BLaER1 treated with 17β-estradiol and CSF1 and Interleukin-3, amounts not matched to agents 10 nM and 100 nM (cell line): ENCODE measurements at regions not wholly inside any gene's neighbourhood (a gene's known extent, or its start where the extent isn't known, plus 50 kb on each side); places are given as distances from the start of the nearest gene placed in this dataset.
"Not testable (repeated sequence)": the region's sequence is repeated elsewhere in the genome, so short reads cannot be mapped to it uniquely, and the experiment has no call there.

Source experiments
- H3K27ac ChIP-seq, 11 experiments: shearing (Covaris generic); formaldehyde crosslinking; 2 replicates each; pipeline ENCODE4 v1.8.1; 2022
- H3K27me3 ChIP-seq, 11 experiments: shearing (Covaris generic); formaldehyde crosslinking; 2 replicates each; pipeline ENCODE4 v1.8.1; 2022
- H3K36me3 ChIP-seq, 11 experiments: shearing (Covaris generic); formaldehyde crosslinking; 2 replicates each; pipeline ENCODE4 v1.8.1; 2022
- H3K4me1 ChIP-seq, 10 experiments: shearing (Covaris generic); formaldehyde crosslinking; 2 replicates each; pipeline ENCODE4 v1.8.1; 2022
- H3K4me2 ChIP-seq, 11 experiments: shearing (Covaris generic); formaldehyde crosslinking; 2 replicates each; pipeline ENCODE4 v1.8.1; 2022
- H3K4me3 ChIP-seq, 10 experiments: shearing (Covaris generic); formaldehyde crosslinking; 2 replicates each; pipeline ENCODE4 v1.8.1; 2022
- H3K9ac ChIP-seq, 11 experiments: shearing (Covaris generic); formaldehyde crosslinking; 2 replicates each; pipeline ENCODE4 v1.8.1; 2022
- H3K9me3 ChIP-seq, 11 experiments: shearing (Covaris generic); formaldehyde crosslinking; replicated peaks in 1 of 11; 2 replicates each; pipeline ENCODE4 v1.8.1; 2022
- H4K20me1 ChIP-seq, 11 experiments: shearing (Covaris generic); formaldehyde crosslinking; 2 replicates each; pipeline ENCODE4 v1.8.1; 2022
- Cebpa-rat ChIP-seq, 11 experiments: shearing (Covaris generic); IDR thresholded peaks; 2 replicates each; pipeline ENCODE4 v1.8.1; 2022

DNA sequence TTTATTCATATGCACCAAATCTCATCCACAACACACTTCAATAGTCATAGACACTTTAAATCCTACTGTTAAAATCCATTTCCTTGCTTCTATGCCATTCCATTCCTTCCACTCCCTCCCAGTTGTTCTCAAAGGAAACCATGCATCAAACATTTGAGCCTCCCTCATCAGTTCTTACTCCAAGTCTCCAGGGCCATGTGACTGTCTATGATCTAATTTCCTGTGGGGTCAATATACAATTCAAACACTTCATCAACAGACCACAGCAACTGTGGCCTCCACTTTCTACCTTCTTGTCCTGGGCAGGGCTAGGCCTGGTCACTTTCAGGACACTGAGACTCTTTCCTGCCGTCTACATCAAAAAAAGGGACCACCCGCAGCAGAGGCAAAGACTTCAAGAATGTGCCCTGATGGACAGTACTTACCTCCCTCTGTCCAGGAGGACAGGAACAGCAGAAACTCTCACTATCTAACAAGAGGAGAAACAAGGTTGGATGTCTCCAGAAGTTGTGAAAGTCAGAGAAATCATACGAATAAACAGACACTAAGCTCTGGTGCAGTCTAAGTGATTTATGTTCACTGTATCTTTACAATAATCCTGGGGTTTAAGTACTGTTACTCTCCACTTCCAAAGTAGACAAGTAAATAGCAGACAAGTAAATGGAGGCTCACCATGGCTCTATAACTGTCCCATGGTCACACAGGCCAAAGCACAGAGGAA, 160.2 kb downstream of the QRSL1 start:
- no peak overlapping the region for H3K27ac ChIP-seq
- H3K9ac ChIP-seq, result no peak overlapping the region
- H4K20me1 ChIP-seq, result no peaks in the 10 kb centered on the region
- no peak for TF ChIP-seq Cebpa-rat (IDR thresholded peaks at IDR 0.05)
- H3K9me3 ChIP-seq, result peaks cover 0 to 5% (median 0%) of the 10 kb centered on the region in 11 experiments; a peak in 2 of 22 replicates
- H3K27me3 ChIP-seq, result 0 out of 22 replicates have a peak, but pooled peaks cover 0 to 3% (median 0%) of the 10 kb centered on the region in 11 experiments
- no peaks in the 10 kb centered on the region for H3K36me3 ChIP-seq
- peaks cover 0 to 27% (median 14%) of the 10 kb centered on the region in 10 experiments; a peak in 13 of 20 replicates for H3K4me1 ChIP-seq
- H3K4me2 ChIP-seq, result peak overlapping the region in 2 of 11 experiments; percentile 11 to 31; a peak in 1 of 22 replicates
- H3K4me3 ChIP-seq, result no peak overlapping the region

DNA sequence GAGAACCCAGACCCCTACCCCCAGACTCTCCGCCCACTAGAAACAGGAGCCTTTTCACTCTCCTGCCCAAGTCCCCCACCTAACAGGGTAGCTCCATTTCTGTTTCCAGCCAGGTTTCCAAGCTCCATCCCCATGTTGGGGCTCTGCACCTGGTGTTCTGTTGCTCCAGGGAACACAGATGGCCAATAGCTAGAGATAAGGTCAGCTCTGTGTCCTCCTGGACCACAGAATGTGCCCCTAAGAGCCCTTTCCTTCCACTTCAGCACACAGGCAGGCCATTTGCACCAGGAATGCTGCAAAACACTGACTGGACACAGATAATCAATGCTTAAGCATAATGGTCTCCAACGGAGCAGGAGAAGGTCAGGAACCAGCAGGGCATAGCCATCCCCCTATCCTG, 159.4 kb downstream of the QRSL1 start:
- Histone ChIP-seq H3K4me3 (no peak overlapping the region), H3K4me1 (peaks cover 0 to 27% (median 14%) of the 10 kb centered on the region in 10 experiments; a peak in 13 of 20 replicates), H3K4me2 (peak overlapping the region in 2 of 11 experiments; percentile 11 to 31; a peak in 1 of 22 replicates), H3K36me3 (no peaks in the 10 kb centered on the region), H3K9ac (no peak overlapping the region), H3K27me3 (no peaks in the 10 kb centered on the region), H3K27ac (no peak overlapping the region), H3K9me3 (peaks cover 0 to 13% (median 0%) of the 10 kb centered on the region in 11 experiments; a peak in 2 of 22 replicates), H4K20me1 (no peaks in the 10 kb centered on the region)
- no peak for TF ChIP-seq Cebpa-rat (IDR thresholded peaks at IDR 0.05)

DNA sequence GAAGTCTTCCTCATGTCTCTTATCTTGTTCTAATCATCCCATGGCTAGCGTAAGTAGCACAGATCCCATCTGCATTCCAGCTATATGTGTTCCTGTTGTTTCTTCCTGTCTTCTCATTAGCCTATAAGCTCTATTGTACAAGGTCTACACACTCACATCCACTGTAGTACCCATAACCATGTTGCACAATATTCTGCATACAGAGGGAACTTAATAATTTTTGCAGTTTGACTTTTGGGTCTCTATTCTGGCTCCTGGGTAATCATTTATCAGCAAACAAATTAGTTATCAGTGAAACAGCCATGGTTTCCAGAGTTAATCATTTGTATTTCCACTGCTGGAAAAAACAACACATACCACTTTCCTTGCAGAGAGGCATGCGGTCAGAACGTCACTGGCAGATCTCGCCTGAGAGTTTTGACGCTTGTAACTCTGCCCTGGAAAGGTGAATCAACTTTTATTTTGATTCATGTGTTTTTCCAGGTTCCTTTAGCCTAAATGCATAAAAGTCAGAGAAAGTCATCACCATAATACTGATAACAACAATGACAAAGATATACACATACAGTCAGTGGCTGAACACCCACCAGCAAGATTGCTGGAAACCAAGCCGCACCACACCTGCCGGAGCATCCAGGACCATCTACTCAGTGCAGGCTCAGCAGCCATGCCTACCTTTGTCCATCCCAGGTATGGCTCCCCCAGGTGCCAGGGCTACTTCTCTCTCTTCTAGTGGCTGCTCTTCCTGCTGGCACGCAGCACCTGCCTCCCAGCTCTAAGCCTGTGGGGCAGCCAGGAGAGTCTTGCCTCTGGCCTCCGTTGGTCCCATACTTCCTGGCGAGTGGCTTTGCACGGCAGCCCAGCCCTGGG, 158.2 kb downstream of the QRSL1 start:
- Histone ChIP-seq H4K20me1 (no peaks in the 10 kb centered on the region), H3K9ac (no peak overlapping the region), H3K27me3 (no peaks in the 10 kb centered on the region), H3K27ac (no peak overlapping the region), H3K4me2 (no peak overlapping the region), H3K4me3 (no peak overlapping the region), H3K9me3 (peaks cover under 1 to 24% (median 6%) of the 10 kb centered on the region in 11 experiments; a peak in 16 of 22 replicates), H3K4me1 (peaks cover 0 to 20% (median 11%) of the 10 kb centered on the region in 10 experiments; a peak in 13 of 20 replicates), H3K36me3 (no peaks in the 10 kb centered on the region)
- no peak for TF ChIP-seq Cebpa-rat (IDR thresholded peaks at IDR 0.05)

DNA sequence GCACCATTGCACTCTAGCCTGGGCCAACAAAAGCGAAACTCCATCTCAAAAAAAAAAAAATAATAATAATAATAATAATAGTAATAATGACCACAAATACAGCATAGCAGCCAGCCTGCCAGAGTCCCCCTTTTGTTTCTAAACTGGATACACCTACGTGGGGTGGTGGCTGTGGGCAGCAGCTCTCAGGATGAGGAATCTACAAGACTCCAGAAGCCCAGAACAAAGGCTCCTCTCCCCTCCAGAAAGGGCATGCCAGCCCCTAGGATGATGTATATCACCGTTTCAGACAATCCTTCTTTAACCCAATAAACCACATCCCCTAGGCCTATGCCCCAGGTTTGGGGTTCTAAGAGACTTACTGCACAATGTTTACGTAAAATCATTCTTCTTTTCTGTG, 155.9 kb downstream of the QRSL1 start:
- H3K4me2 ChIP-seq, result no peak overlapping the region
- H3K9ac ChIP-seq, result no peak overlapping the region
- TF ChIP-seq Cebpa-rat (IDR thresholded peaks at IDR 0.05), result no peak
- H3K36me3 ChIP-seq, result no peaks in the 10 kb centered on the region
- H3K4me1 ChIP-seq, result peaks cover 0 to 7% (median 0%) of the 10 kb centered on the region in 10 experiments; a peak in 4 of 20 replicates
- H3K27me3 ChIP-seq, result no peaks in the 10 kb centered on the region
- no peak overlapping the region for H3K4me3 ChIP-seq
- no peak overlapping the region for H3K27ac ChIP-seq
- H4K20me1 ChIP-seq, result no peaks in the 10 kb centered on the region
- peaks cover 20 to 47% (median 28%) of the 10 kb centered on the region in 11 experiments for H3K9me3 ChIP-seq

DNA sequence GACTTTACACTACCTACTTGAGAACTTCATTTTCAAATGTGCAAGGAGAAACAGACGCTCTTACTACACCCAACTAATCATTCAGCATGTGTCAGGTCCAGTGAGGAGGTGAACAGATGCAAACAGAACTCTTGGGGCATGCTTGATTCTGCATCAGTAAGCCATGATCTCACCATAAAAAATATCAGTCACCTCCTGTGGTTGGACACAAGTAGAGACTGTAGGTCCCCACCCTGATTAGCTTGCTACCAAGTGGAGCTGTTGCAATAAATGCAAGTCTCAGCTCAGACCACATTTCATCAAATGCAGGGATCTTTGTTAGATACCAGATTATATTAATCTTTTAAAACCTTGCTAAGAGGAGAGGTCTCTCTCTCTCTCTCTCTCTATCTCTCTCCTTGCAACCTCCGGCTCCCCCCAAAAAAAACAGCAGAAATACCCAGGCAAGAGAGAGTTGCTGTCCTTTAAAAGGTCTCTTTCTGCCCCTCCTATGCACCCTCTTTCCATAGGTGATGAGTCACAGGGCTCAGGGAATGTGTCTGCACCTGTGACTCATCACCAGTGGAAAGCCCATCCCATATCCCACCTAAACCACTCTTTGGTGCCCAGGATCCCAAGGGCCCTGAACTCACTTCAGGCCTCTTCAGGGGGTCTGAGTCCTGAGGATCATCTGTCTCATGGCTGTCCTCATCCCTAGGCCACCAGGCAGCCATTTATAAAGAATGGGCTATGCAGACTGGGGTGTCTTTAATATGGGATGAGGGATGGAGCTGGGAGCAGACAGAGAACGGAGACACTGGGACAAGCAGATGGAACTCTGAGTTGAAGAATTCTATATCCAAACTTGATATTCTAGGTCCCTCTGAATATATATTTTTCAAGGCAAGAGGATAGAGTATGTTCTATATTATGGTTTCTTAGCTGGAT, 154.5 kb downstream of the QRSL1 start:
- Histone ChIP-seq H3K4me1 (peaks cover 0 to under 1% (median 0%) of the 10 kb centered on the region in 10 experiments; a peak in 3 of 20 replicates), H3K9ac (no peak overlapping the region), H3K4me2 (no peak overlapping the region), H3K9me3 (peaks cover 34 to 61% (median 42%) of the 10 kb centered on the region in 11 experiments), H3K27ac (no peak overlapping the region), H3K36me3 (no peaks in the 10 kb centered on the region; a peak in 1 of 22 replicates), H3K4me3 (no peak overlapping the region), H4K20me1 (no peaks in the 10 kb centered on the region), H3K27me3 (no peaks in the 10 kb centered on the region)
- no peak for TF ChIP-seq Cebpa-rat (IDR thresholded peaks at IDR 0.05)

DNA sequence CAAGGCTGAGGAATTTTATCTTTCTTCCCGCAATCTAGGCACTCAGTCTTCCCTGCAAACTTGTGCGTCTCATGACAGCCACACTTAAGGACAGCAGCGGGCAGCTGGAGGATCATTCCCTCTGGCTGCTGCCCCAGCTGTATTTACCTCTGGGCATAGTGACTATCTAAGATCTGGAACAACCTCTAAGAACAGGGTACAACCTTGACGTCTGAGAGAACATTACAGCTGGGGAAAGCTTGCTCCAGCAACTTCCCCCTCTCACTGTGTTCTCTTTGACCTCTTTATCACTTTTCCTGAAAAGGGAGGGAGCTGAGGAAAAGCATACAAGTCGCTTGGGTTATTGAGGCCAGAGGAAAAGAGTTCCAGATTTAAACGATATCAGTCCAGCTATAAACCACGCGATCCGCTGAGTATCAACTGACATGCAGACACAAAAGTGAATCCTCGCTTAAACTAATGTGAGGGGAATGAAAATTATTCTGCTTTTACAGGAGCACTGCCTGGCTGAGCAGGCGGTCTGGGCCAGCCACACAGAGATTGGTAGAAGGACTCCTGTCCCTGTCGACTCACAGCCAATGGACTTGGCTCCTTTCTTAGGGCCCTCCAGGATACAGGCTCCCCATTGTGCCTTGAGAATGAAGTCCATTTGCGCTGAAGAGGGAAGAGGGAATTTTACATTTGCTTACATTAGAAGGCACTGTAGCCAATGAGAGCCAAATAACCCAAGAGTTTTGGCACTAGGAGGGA, 153.3 kb downstream of the QRSL1 start:
- Histone ChIP-seq H3K27me3 (no peaks in the 10 kb centered on the region), H3K4me3 (no peak overlapping the region), H3K36me3 (no peaks in the 10 kb centered on the region; a peak in 1 of 22 replicates), H3K9me3 (peaks cover 46 to 73% (median 54%) of the 10 kb centered on the region in 11 experiments), H3K27ac (no peak overlapping the region), H3K9ac (no peak overlapping the region), H3K4me2 (no peak overlapping the region), H4K20me1 (no peaks in the 10 kb centered on the region), H3K4me1 (no peaks in the 10 kb centered on the region)
- no peak for TF ChIP-seq Cebpa-rat (IDR thresholded peaks at IDR 0.05)

DNA sequence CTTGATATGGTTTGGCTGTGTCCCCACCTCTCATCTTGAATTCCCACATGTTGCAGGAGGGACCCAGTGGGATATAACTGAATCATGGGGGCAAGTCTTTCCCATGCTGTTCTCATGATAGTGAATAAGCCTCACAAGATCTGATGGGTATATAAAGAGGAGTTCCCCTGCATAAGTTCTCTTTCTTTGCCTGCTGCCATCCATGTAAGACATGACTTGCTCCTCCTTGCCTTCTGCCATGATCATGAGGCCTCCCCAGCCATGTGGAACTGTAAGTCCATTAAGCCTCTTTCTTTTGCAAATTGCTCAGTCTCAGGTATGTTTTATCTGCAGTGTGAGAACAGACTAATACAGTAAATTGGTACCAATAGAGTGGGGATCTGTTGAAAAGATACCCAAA, 150.2 kb downstream of the QRSL1 start:
- not testable (repeated sequence) for H3K4me3 ChIP-seq, H4K20me1 ChIP-seq, H3K9ac ChIP-seq, H3K27me3 ChIP-seq, H3K4me2 ChIP-seq, H3K36me3 ChIP-seq, H3K4me1 ChIP-seq, H3K27ac ChIP-seq
- H3K9me3 ChIP-seq, result peaks cover 46 to 69% (median 57%) of the 10 kb centered on the region in 11 experiments

DNA sequence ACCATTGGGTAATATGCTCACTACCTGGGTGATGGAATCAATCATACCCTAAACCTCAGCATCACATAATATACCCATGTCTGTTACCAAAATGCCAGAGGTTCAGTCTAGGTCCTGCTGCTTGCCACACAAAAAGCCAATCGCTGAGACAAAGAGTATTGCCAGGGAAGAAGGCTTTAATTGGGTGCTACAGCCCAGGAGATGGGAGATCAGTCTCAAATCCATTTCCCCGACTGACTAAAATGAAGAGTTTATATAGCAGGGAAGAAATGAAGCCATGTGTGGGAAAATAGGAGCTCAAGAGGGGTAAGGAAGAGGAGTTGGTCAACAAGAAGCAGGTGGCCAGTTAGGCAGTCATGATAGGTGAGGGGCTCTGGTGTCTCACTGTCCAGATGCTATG, 149.6 kb downstream of the QRSL1 start:
- Histone ChIP-seq H3K9me3 (peaks cover 46 to 63% (median 57%) of the 10 kb centered on the region in 11 experiments), H3K27me3 (no peaks in the 10 kb centered on the region), H4K20me1 (no peaks in the 10 kb centered on the region), H3K4me3 (no peak overlapping the region), H3K4me2 (no peak overlapping the region), H3K9ac (no peak overlapping the region), H3K27ac (no peak overlapping the region), H3K36me3 (no peaks in the 10 kb centered on the region; a peak in 1 of 22 replicates), H3K4me1 (no peaks in the 10 kb centered on the region)
- no peak for TF ChIP-seq Cebpa-rat (IDR thresholded peaks at IDR 0.05)
